HepG2 (cell line): ENCODE measurements at regions not wholly inside any gene's neighbourhood (a gene's known extent, or its start where the extent isn't known, plus 50 kb on each side); places are given as distances from the start of the nearest gene placed in this dataset.

Experiments
- ATAC-seq: fragments of 200-7000 bp; cut with Tn5 transposase; 3 replicates; pipeline ENCODE4 v1.9.1; 2020; ENCODE audit warnings: mild to moderate bottlenecking, moderate library complexity
- BruUV-seq: library from RNA; stranded (reverse); fragments of 400-500 nt; replicated peaks from 2 replicates; lab custom pipeline; 2021; lab: Mats Ljungman, UMichigan
- CTCF ChIA-PET: fragments of 300-600 bp; formaldehyde crosslinking; extraction: SDS; loops from one replicate; lab custom pipeline; 2021; ENCODE audit warnings: low total read pairs, inconsistent platforms, low intra/inter-chr PET ratio; lab: Yijun Ruan, JAX
- POLR2A ChIA-PET: fragments of 350-600 bp; sonication (Branson Sonifier 250); formaldehyde crosslinking; loops from one replicate; lab custom pipeline; 2020; ENCODE audit warnings: antibody characterized with exemption, inconsistent platforms; lab: Yijun Ruan, JAX
- DNase-seq: peaks from one replicate; pipeline ENCODE4 v3.0.0-alpha.2; 2015; ENCODE audit warnings: low spot score
- FAIRE-seq: peaks from 3 replicates; lab custom pipeline; 2011; peaks lifted over from hg19 to GRCh38; lab: Jason Lieb, UNC
- H2AFZ ChIP-seq: one replicate; pipeline ENCODE4 v1.6.1; 2011; ENCODE audit warnings: low read length, inconsistent platforms
- H3K27ac ChIP-seq: fragments of 300-600 bp; 3 replicates; pipeline ENCODE4 v1.8.0; 2011; ENCODE audit warnings: mixed run types, mild to moderate bottlenecking, mixed read lengths, low read length, inconsistent platforms; ENCODE audit not compliant: insufficient read depth; ENCODE audit errors: extremely low read length
- H3K27me3 ChIP-seq, 2 experiments: fragments of 200-600 bp in 1 of 2; 2 replicates in 1 of 2; 3 replicates in 1 of 2; pipeline versions ENCODE4 v1.6.0 to v1.8.0; 2011; ENCODE audit warnings: low read length in 2 of 2, mild to moderate bottlenecking in 2 of 2, moderate library complexity in 2 of 2, inconsistent platforms in 1 of 2; ENCODE audit not compliant: insufficient read depth in 2 of 2, control insufficient read depth in 1 of 2
- H3K36me3 ChIP-seq, 2 experiments: fragments of 200-600 bp in 1 of 2; replicated peaks in 1 of 2; 2 replicates in 1 of 2; 3 replicates in 1 of 2; pipeline versions ENCODE4 v1.5.1 to v1.8.0; 2011; ENCODE audit warnings: low read length in 2 of 2, inconsistent platforms in 1 of 2; ENCODE audit not compliant: insufficient read depth in 2 of 2, control insufficient read depth in 1 of 2
- H3K4me1 ChIP-seq: 2 replicates; pipeline ENCODE4 v1.5.1; 2012; ENCODE audit warnings: low read length, inconsistent platforms; ENCODE audit not compliant: insufficient read depth
- H3K4me2 ChIP-seq: 2 replicates; pipeline ENCODE4 v1.6.0; 2011; ENCODE audit warnings: low read depth, low read length, inconsistent platforms
- H3K4me3 ChIP-seq, 3 experiments: fragments of 200-600 bp in 1 of 3; sonication (generic), shearing (Covaris generic) in 1 of 3; replicated peaks in 1 of 3; 2 replicates each; pipeline ENCODE4 v1.5.1; 2011 to 2016; ENCODE audit warnings: low read length in 3 of 3, inconsistent platforms in 2 of 3, low read depth in 2 of 3, mild to moderate bottlenecking in 2 of 3, control low read depth in 1 of 3, mixed read lengths in 1 of 3; ENCODE audit not compliant: insufficient read depth in 1 of 3
- H3K79me2 ChIP-seq: one replicate; pipeline ENCODE4 v1.6.1; 2011; ENCODE audit warnings: low read length, inconsistent platforms; ENCODE audit not compliant: insufficient read depth
- H3K9ac ChIP-seq: 2 replicates; pipeline ENCODE4 v1.6.0; 2011; ENCODE audit warnings: mild to moderate bottlenecking, low read depth, low read length, inconsistent platforms; ENCODE audit not compliant: insufficient read depth
- H3K9me3 ChIP-seq: 2 replicates; pipeline ENCODE4 v1.5.1; 2012; ENCODE audit warnings: mild to moderate bottlenecking, low read length
- H4K20me1 ChIP-seq: 2 replicates; pipeline ENCODE4 v1.6.0; 2011; ENCODE audit warnings: inconsistent platforms, mild to moderate bottlenecking, low read length, moderate library complexity; ENCODE audit not compliant: insufficient read depth
- FOXC1 ChIP-seq: sonication (generic); formaldehyde crosslinking; IDR thresholded peaks from 2 replicates; pipeline ENCODE4 v1.8.0; 2022; ENCODE audit warnings: mild to moderate bottlenecking, missing genetic modification reagents, borderline replicate concordance
- MEF2D ChIP-seq: sonication (generic); formaldehyde crosslinking; IDR thresholded peaks from 2 replicates; pipeline ENCODE4 v1.5.1; 2020; ENCODE audit warnings: mild to moderate bottlenecking, missing genetic modification reagents
- SP5 ChIP-seq: IDR thresholded peaks from 2 replicates; pipeline ENCODE4 v1.6.1; 2016; ENCODE audit warnings: low read depth, borderline replicate concordance
- ZNF124 ChIP-seq: sonication (generic); formaldehyde crosslinking; IDR thresholded peaks from 2 replicates; pipeline ENCODE4 v1.4.0; 2020; ENCODE audit warnings: missing genetic modification reagents
- ZNF670 ChIP-seq: sonication (generic); formaldehyde crosslinking; IDR thresholded peaks from 2 replicates; pipeline ENCODE4 v1.8.0; 2022; ENCODE audit warnings: mild to moderate bottlenecking, missing genetic modification reagents, borderline replicate concordance
- ZNF672 ChIP-seq: sonication (generic); formaldehyde crosslinking; IDR thresholded peaks from 2 replicates; pipeline ENCODE4 v1.8.1; 2022; ENCODE audit warnings: missing genetic modification reagents
- WGBS: methylation state at CpG from one replicate; pipeline ENCODE4 v1.1.6; 2017; ENCODE audit warnings: low lambda C conversion rate; 5-methylcytosine and 5-hydroxymethylcytosine counted together
- in situ Hi-C: cut with HindIII; loops from 2 replicates; pipeline ENCODE4 v1.10.0; 2017; ENCODE audit warnings: low pct_unique_long_range_greater_than_20kb; ENCODE audit not compliant: extremely low pct_ligation_motif_present
- intact Hi-C: fragments of 100-400 bp; cut with micrococcal nuclease; formaldehyde crosslinking; loops from one replicate; pipeline ENCODE4 v1.10.0; 2022; ENCODE audit not compliant: unreplicated experiment

DNA sequence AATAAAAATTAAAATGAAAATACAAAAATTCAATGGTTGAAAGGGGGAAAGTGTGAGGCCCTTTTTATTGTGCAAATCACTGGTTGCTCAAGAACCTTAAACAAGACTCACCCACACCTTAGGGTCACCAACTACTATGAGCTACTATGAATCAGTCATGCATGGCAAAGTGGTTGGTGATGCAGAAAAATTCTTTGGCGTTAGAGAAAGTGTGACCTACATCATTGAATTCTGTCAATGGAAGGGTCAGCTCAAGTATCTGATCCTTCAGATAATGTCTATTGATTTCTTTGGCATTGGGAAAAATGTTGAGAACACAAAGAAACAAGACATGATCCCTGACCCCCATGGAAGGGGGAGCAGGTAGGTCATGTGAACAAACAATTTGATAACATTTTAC lies 149.7 kb upstream of the ADCY2 start:
- WGBS = 0% methylated on average over 1 of the region's 1 CpG
- DNase-seq = no peak
- H3K4me3 ChIP-seq = no peak overlapping the region
- no TSS peak for BruUV-seq
- in situ Hi-C loops = no loop called here
- H3K9me3 ChIP-seq = no peaks in the 10 kb centered on the region
- CTCF ChIA-PET = no interaction called here
- H3K9ac ChIP-seq = no peak overlapping the region
- intact Hi-C loops = no loop called here
- H3K79me2 ChIP-seq = no peaks in the 10 kb centered on the region
- H4K20me1 ChIP-seq = no peaks in the 10 kb centered on the region
- no peak overlapping the region for H2AFZ ChIP-seq
- no peak for FAIRE-seq
- no peak overlapping the region for H3K4me2 ChIP-seq
- TF ChIP-seq ZNF672 (no peak), MEF2D (CRISPR knock-in tag) (no peak)
- ATAC-seq = no peak
- no peaks in the 10 kb centered on the region for H3K36me3 ChIP-seq
- H3K27me3 ChIP-seq = no peaks in the 10 kb centered on the region
- H3K27ac ChIP-seq = no peak overlapping the region
- no peaks in the 10 kb centered on the region for H3K4me1 ChIP-seq
- POLR2A ChIA-PET = no interaction called here

DNA sequence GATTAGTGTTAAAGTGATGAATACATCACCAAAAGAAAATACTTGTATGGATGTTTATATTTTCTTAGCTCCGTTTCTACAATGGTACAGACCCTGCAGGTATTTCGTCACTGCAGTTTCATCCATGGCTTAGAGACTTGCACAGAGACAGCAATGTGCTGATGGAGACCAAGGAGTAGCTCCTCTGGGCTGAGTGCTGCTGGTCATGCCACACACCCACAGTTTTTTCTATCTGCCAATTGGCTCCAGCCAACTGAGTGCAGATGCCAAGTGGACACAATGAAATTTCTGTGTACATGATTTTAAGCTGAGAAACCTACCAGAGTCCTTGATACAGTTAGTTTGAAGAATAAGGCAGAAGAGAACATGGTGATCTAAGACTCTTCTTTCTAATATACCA lies 145.9 kb upstream of the ADCY2 start:
- 0% methylated on average over 2 of the region's 2 CpGs for WGBS
- Histone ChIP-seq H3K79me2 (no peaks in the 10 kb centered on the region), H3K4me2 (no peak overlapping the region), H2AFZ (no peak overlapping the region), H3K9me3 (no peaks in the 10 kb centered on the region), H3K9ac (no peak overlapping the region), H3K27ac (no peak overlapping the region), H4K20me1 (no peaks in the 10 kb centered on the region), H3K36me3 (no peaks in the 10 kb centered on the region), H3K4me3 (no peak overlapping the region), H3K27me3 (no peaks in the 10 kb centered on the region; a peak in 1 of 5 replicates), H3K4me1 (no peaks in the 10 kb centered on the region)
- ChIA-PET POLR2A (no interaction called here), CTCF (no interaction called here)
- intact Hi-C loops = no loop called here
- ATAC-seq (no peak), DNase-seq (no peak), FAIRE-seq (no peak)
- in situ Hi-C loops = loop anchor here (25.0 kb wide), 1 partner anchor 512 kb away; no protein-coding TSS in a partner anchor
- BruUV-seq = no TSS peak
- no peak for TF ChIP-seq SP5 (CRISPR knock-in tag)
- TF ChIP-seq ZNF670 (CRISPR knock-in tag) = no peak
- TF ChIP-seq ZNF124 (CRISPR knock-in tag) = no peak
- no peak for TF ChIP-seq FOXC1 (CRISPR knock-in tag)
